ENCODE measurements at regions not wholly inside any gene's neighbourhood (a gene's known extent, or its start where the extent isn't known, plus 50 kb on each side); places are given as distances from the start of the nearest gene placed in this dataset.

DNA sequence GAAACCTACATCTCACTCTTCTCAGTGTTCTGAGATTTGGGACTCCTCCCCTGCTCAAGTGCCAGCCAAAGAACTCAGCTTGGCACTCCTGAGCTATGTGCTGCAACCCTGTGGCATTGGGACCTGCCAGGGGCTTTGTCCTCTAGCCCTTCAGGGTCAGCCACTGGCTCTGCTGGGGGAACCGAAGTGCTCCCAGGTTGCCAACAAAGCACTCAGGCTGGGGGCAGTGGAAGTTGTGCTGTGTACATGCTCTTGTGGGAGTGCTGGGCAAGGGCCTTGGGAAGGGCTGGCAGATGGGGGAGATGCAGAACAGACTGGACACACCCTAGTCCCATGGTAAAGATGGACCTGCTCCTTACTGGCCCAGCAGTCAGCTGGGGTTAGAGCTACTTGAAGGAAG lies 498.6 kb downstream of the CAAP1 start:
- no peak for DNase-seq (ENCODE audit: low spot score)

- no peak for DNase-seq (ENCODE audit: low spot score)
These were observed 500.0 kb downstream of the CAAP1 start for GRCh38 chr9:26392639-26393038.

GRCh38 chr9:26391036-26391435 lies 501.6 kb downstream of the CAAP1 start:
- no peak for DNase-seq (ENCODE audit: low spot score)

DNA sequence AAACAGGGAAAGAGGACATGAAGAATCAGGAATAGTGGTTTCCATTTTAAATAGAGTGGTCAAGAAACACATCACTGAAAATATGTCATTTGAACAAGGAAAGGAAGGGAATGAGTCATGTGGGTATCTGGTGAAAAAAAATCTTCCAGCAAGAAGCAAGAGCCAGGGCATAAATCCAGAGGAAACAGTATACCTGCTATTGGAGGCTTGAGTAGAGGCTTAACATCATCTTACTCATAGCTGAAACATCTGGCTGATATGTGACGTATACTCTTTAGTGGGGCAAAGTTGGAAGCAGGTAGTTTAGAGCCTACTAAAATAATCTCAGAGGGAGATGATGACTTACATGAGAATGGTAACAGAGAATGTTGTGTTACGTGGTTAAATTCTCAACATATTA lies 517.2 kb downstream of the CAAP1 start:
- DNase-seq (ENCODE audit: low spot score) = no peak

DNA sequence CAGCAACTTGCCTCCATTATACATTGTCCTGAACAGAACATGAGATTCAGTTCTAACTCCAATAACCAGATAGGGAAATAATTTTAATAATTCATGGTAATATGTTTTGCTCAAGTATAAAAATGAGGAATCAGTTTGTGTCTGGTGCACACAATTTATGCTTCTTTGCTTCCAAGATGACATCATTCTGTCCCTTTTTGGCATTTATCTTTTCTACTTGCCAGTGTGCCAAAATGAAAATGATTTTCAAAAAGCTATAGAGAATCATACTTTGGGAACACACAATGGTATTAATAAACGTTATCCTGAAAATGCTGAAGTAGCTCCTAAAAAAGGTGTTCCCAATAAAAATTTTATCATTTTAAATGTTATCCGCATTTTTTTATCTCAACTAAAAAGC lies 519.0 kb downstream of the CAAP1 start:
- no peak for DNase-seq (ENCODE audit: low spot score)

DNA sequence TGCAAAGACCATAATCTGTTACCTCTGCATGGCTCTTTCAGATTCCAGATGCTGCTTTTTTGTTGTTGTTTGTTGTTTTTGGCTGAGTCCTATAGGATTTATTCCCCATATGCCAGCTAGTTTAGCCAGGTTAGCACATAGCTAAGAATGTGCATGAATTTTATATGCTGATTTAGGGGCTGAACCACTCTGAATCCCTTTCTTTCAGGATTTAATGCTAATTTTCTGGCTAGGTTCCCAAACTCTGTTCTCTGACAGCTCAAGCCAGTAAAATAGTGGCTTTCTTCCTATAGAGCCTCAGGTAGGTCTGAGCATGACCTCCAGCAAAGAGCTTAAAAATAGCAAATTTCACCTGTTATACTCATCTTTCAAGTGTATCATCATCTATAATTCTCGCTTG lies 521.4 kb downstream of the CAAP1 start:
- no peak for DNase-seq (ENCODE audit: low spot score)

DNA sequence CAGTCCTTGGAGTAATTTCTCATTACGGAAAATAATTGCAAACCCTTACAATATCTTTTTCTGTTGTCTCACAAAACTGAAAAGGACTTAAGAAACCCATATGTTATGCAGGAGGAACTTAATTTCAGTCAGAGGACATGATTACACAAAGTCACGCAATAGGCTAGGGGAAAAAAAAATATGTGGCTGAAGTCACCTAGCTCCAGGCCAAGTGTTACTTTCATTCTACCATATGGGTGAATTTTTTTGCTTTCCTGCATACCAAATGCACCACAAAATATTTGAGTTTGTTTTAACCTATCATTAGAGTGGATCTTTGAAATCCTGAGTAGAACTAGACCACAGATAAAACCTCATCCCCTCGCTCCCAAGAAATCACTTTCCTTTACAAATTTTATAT lies 523.5 kb downstream of the CAAP1 start:
- peak; percentile 43 for DNase-seq (ENCODE audit: low spot score)

DNA sequence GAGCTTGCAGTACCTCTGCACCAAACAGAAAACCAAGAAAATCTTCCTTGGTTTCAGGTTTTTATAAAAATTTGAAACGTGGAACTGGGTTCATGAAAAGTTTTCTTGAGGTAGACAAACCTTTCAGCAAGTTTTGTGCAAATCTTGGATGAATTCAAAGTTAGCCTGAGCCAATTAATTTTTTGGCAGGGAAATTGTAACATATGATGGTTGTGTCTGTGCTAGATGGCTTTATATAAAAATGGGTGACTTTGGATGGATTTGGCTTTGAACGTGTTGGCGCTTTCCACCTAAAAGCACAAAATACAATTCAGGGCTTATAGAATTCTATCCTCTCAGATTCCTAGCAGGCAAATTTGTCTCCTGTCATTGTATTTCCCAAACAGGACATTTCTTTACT lies 524.4 kb downstream of the CAAP1 start:
- no peak for DNase-seq (ENCODE audit: low spot score)

- DNase-seq (ENCODE audit: low spot score) = no peak
These were observed 531.6 kb downstream of the CAAP1 start for GRCh38 chr9:26361010-26361409.

DNA sequence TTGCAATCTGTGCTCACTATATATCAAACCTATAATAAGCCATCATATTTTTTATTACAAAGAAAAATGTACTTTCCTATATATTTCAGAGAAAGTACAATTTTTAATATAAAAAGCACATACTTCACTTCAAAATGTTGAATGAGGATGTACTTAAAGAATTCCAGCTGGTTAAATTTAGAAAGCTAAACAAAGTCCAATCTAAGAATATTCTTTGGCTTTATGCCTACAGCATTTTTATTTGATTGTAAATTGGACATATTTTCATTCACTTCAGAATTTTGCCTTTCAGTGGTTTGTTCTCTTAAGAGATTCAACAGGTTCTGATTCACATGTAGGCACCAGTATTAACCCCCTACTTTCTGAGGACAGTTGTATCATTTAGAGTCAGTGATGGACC lies 533.8 kb downstream of the CAAP1 start:
- DNase-seq (ENCODE audit: low spot score) = no peak

DNA sequence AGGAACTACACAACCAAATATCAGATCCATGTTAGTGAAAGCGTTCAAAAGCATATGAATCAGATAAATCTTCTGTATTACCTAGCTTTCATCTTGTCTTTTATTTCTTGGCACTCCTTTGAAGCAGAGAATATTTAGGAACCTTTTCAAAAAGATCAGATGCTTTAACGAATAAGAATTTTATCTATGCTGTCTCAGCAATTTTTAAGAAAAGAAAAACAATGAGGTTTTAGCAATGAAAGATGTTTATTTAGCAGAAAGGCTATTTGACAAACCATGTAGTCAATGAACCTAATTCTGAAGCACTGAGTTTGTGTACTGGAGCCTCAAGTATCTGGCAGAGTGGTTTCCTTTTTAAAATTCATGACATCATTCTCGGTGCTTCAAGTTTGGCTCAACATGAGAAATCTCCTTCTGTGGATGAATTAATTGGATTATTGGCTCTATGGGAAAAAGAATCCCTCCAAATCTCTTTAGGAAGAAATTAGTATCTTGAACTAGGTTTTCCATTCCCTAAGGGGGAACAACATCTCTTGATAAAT lies 534.7 kb downstream of the CAAP1 start:
- no peak for DNase-seq (ENCODE audit: low spot score)

- no peak for DNase-seq (ENCODE audit: low spot score)
These were observed 536.1 kb downstream of the CAAP1 start for GRCh38 chr9:26356491-26356890.

GRCh38 chr9:26346942-26347477 lies 545.6 kb downstream of the CAAP1 start:
- DNase-seq (ENCODE audit: low spot score) = no peak

- no peak for DNase-seq (ENCODE audit: low spot score)
These were observed 551.1 kb downstream of the CAAP1 start for GRCh38 chr9:26341545-26341944.

- DNase-seq (ENCODE audit: low spot score) = no peak
These were observed 552.8 kb downstream of the CAAP1 start for GRCh38 chr9:26339796-26340195.

DNA sequence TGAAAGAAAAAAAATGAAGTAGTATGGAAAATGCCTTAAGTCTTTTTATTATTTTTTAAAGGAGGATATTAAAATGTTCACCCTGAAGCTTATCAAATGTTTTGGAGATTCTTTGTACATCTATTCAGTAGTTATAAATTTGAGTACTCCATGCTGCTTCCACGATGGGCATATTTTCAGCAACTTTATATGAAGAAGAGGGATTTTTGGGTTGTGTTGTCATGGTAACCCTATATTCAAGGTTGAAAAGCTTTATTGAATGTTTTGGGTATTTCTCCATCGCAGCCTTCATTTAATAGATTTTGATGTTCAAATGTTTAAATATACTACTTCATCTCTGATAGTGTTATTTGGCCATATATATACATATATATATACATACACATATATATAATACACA lies 557.5 kb downstream of the CAAP1 start:
- DNase-seq (ENCODE audit: low spot score) = no peak

DNA sequence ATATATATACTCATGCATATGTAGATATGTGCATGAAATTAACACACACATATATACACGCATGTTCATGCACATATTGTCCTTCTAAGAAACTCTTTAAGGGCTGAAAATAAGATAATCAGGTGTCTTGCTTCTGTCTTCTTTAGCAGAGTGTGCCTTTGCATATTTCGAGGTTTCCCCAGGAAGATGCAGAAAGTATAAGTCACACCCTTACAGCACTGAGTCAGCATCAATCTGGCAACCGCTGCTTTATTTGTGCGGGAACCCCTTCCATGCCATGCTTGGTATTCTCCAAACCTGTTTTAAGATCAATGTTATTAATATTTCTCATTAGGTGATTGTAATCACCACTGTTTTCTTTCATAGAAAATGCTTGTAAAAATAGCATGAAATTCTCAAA lies 557.9 kb downstream of the CAAP1 start:
- no peak for DNase-seq (ENCODE audit: low spot score)

DNA sequence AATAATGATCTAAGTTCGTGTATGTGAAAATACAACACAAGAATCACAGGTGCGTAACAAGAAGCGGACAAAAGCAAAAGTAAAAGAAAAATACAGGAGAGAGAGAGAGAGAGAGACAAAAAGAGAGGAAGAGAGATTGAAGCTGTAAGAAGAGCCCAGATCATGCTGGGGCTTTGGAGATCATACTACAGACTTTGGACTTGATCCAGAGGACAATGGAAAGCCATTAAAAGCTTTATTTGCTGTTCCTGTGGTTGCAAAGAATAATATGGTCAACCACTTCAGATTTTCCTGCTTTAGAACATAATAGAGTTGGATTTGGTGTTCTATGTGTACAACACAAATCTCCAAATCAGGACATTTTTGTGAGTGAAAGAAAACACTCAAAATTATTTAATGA lies 561.4 kb downstream of the CAAP1 start:
- no peak for DNase-seq (ENCODE audit: low spot score)

- DNase-seq (ENCODE audit: low spot score) = no peak
These were observed 562.6 kb downstream of the CAAP1 start for GRCh38 chr9:26329974-26330373.

- DNase-seq (ENCODE audit: low spot score) = peak; percentile 42
These were observed 566.0 kb downstream of the CAAP1 start for GRCh38 chr9:26326563-26326962.

DNA sequence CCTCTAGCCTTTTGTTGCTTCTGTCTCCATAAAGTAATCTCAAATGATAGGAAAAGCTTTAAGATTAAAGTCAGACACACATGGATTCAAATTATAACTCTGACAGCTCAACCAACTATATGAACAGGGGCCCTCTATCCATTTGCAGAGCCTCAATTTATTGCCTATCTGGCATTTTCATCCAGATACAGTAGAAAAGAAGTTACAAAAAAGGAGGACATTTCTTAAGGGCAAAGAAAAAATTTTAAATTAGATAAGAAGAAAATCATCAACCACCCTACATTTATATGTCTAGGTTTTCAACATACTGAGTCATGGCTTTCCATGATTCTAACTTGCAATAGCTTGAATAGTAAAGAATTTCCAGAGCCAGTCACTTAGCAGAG lies 567.2 kb downstream of the CAAP1 start:
- no peak for DNase-seq (ENCODE audit: low spot score)

DNA sequence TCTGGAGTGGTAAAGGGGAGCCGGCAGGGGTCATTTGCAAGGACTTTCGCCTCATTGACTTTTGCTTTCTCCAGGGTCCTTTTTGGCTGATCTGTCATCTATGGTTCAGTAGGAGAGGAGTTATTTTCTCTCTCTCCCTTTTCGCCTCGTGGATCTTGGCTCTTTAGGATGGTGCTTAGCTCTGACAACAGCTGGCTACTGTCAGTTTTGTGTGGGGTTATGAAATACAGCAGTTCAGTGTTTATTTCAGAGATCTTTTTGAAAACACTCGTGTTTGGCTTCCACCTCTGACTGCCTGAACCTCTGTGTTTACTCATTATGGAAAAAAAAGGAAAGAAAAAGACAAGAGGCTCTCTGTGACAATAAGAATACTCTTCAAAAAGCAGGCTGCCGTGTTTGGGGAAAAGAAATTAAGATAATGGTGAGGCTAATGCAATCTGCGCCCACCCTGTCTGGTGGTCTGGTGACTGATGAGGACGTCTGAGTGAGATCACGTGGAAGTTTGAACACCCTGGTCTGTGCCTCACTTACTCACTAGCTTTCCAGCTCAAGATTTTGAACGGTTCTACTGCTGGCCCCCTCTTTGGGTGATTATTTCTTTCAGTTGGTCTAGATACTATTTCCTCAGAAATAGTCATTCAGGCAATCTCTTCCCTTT lies 567.7 kb downstream of the CAAP1 start:
- peak; percentile 9 for DNase-seq (ENCODE audit: low spot score)

- no peak for DNase-seq (ENCODE audit: low spot score)
These were observed 570.7 kb downstream of the CAAP1 start for GRCh38 chr9:26321935-26322334.

GRCh38 chr9:26319859-26320258 lies 572.7 kb downstream of the CAAP1 start:
- DNase-seq (ENCODE audit: low spot score) = no peak
